ENCODE measurements at regions not wholly inside any gene's neighbourhood (a gene's known extent, or its start where the extent isn't known, plus 50 kb on each side); places are given as distances from the start of the nearest gene placed in this dataset.

DNA sequence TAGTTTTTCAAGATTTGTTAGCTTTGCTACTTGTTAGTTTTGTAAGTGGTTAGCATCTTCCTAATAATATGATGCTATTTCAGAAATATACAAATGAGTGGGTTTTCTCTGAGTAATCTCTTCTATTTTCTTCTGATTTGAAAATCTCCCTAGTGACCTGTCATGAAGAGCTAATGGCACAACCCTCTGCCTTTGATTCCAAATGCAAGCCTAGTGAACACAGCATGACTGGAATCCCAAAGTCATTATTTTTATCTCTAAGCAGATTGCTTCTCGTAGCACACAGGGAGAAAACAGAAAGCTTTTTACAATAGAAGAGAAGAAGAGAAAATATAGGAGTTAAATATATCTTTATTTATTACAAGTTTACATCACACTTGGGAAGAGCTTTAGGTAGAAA lies 295.5 kb downstream of the LRATD1 start:
- peaks cover 0 to 5% (median 0%) of the 10 kb centered on the region in 4 donors for H3K4me1 ChIP-seq
- no peak overlapping the region for H3K27ac ChIP-seq (replicated peaks in 1 of 4)
- no peak overlapping the region for H3K4me3 ChIP-seq
- WGBS: 74% methylated on average over 1 of the region's 1 CpG
- no peak for TF ChIP-seq POLR2A (IDR thresholded peaks at IDR 0.05; ENCODE audit: low read depth)
- no peak for TF ChIP-seq EP300 (IDR thresholded peaks at IDR 0.05)
- TF ChIP-seq, protein P1, sequence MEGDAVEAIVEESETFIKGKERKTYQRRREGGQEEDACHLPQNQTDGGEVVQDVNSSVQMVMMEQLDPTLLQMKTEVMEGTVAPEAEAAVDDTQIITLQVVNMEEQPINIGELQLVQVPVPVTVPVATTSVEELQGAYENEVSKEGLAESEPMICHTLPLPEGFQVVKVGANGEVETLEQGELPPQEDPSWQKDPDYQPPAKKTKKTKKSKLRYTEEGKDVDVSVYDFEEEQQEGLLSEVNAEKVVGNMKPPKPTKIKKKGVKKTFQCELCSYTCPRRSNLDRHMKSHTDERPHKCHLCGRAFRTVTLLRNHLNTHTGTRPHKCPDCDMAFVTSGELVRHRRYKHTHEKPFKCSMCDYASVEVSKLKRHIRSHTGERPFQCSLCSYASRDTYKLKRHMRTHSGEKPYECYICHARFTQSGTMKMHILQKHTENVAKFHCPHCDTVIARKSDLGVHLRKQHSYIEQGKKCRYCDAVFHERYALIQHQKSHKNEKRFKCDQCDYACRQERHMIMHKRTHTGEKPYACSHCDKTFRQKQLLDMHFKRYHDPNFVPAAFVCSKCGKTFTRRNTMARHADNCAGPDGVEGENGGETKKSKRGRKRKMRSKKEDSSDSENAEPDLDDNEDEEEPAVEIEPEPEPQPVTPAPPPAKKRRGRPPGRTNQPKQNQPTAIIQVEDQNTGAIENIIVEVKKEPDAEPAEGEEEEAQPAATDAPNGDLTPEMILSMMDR (IDR thresholded peaks at IDR 0.05): no peak
- TF ChIP-seq POLR2AphosphoS5 (IDR thresholded peaks at IDR 0.05): no peak
- intact Hi-C loops (cut with DNase I): no loop called here
- DNase-seq (ENCODE audit: extremely low spot score): no peak
- no peaks in the 10 kb centered on the region for H3K27me3 ChIP-seq
- H3K36me3 ChIP-seq: no peaks in the 10 kb centered on the region
- H3K9me3 ChIP-seq: no peaks in the 10 kb centered on the region

GRCh38 chr2:14930441-14930840 lies 297.9 kb downstream of the LRATD1 start:
- no peak overlapping the region for H3K4me3 ChIP-seq

DNA sequence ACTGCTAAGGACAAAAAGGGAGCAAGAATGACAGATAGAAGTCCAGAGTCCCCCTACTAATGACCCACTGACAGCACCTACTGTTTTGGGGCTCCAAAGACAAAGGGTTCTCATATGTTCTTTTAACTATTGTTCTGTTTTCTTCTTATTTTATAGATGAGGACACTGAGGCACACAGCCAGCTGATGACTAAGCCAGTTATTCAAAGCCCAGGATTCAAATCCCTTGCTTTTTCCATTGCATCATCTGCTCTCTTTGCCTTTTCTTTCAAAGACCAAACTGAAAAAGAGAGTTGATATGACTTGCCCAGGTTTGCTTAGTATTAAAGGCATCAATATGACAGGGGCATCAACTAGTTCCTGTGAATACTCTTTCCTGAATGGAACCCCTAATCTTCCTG lies 299.8 kb downstream of the LRATD1 start:
- Histone ChIP-seq H3K4me3 (no peak overlapping the region), H3K27ac (replicated peaks in 1 of 4) (no peak overlapping the region), H3K27me3 (no peaks in the 10 kb centered on the region), H3K4me1 (peaks cover 0 to 5% (median 0%) of the 10 kb centered on the region in 4 donors), H3K36me3 (no peaks in the 10 kb centered on the region), H3K9me3 (peaks cover 0 to 3% (median 0%) of the 10 kb centered on the region in 4 donors)
- intact Hi-C loops (cut with DNase I): no loop called here
- no peak for TF ChIP-seq POLR2AphosphoS5 (IDR thresholded peaks at IDR 0.05)
- no peak for DNase-seq (ENCODE audit: extremely low spot score)

More at GRCh38 chr2:14930441-14930840, 297.9 kb downstream of the LRATD1 start:
- no peak for TF ChIP-seq EP300 (IDR thresholded peaks at IDR 0.05)
- no peak for TF ChIP-seq POLR2A (IDR thresholded peaks at IDR 0.05; ENCODE audit: low read depth)
- 100% methylated on average over 2 of the region's 2 CpGs for WGBS
- no peaks in the 10 kb centered on the region for H3K27me3 ChIP-seq
- no peaks in the 10 kb centered on the region for H3K9me3 ChIP-seq
- no peak overlapping the region for H3K27ac ChIP-seq (replicated peaks in 1 of 4)
- H3K4me1 ChIP-seq: peaks cover 0 to 5% (median 0%) of the 10 kb centered on the region in 4 donors
- peak; percentile 10 for DNase-seq (ENCODE audit: extremely low spot score)
- intact Hi-C loops (cut with DNase I): no loop called here
- no peaks in the 10 kb centered on the region for H3K36me3 ChIP-seq

DNA sequence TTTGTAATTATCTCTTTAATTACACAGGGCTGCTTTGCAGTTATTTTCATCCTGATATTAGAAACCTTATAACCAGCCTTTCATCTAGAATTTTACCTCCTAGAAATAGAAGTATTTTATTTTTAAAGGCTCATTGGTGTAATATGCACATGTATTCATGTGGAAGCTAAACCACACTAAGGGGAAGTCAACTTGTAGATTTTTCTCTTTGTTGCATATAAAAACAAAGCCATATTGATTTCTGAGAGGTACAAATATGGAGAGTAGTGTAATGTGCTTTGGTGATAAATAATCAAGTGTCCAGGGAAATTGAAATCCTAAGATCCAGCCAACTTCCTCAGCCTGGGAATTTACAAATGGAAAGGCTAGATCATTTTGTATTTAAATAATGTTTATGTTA lies 301.2 kb downstream of the LRATD1 start:
- TF ChIP-seq, protein P1 (IDR thresholded peaks at IDR 0.05): no peak
- TF ChIP-seq EP300 (IDR thresholded peaks at IDR 0.05): no peak
- TF ChIP-seq POLR2A (IDR thresholded peaks at IDR 0.05; ENCODE audit: low read depth): no peak
- TF ChIP-seq POLR2AphosphoS5 (IDR thresholded peaks at IDR 0.05): no peak
- peaks cover 0 to 5% (median 0%) of the 10 kb centered on the region in 4 donors for H3K4me1 ChIP-seq
- H3K4me3 ChIP-seq: no peak overlapping the region
- no peaks in the 10 kb centered on the region for H3K27me3 ChIP-seq
- DNase-seq (ENCODE audit: extremely low spot score): no peak
- no peaks in the 10 kb centered on the region for H3K36me3 ChIP-seq
- H3K27ac ChIP-seq (replicated peaks in 1 of 4): no peak overlapping the region
- intact Hi-C loops (cut with DNase I): no loop called here
- peaks cover 0 to 9% (median 0%) of the 10 kb centered on the region in 4 donors for H3K9me3 ChIP-seq

GRCh38 chr2:14936426-14936825 lies 303.9 kb downstream of the LRATD1 start:
- intact Hi-C loops (cut with DNase I): no loop called here
- Histone ChIP-seq H3K27me3 (no peaks in the 10 kb centered on the region), H3K27ac (replicated peaks in 1 of 4) (no peak overlapping the region), H3K4me3 (no peak overlapping the region), H3K4me1 (peaks cover 0 to 13% (median 6%) of the 10 kb centered on the region in 4 donors), H3K36me3 (no peaks in the 10 kb centered on the region), H3K9me3 (peaks cover 0 to 12% (median 0%) of the 10 kb centered on the region in 4 donors)
- 79% methylated on average over 3 of the region's 3 CpGs for WGBS
- TF ChIP-seq, protein P1 (IDR thresholded peaks at IDR 0.05): no peak
- TF ChIP-seq EP300 (IDR thresholded peaks at IDR 0.05) (no peak), POLR2A (IDR thresholded peaks at IDR 0.05; ENCODE audit: low read depth) (no peak), POLR2AphosphoS5 (IDR thresholded peaks at IDR 0.05) (no peak)
- peak; percentile 24 for DNase-seq (ENCODE audit: extremely low spot score)

DNA sequence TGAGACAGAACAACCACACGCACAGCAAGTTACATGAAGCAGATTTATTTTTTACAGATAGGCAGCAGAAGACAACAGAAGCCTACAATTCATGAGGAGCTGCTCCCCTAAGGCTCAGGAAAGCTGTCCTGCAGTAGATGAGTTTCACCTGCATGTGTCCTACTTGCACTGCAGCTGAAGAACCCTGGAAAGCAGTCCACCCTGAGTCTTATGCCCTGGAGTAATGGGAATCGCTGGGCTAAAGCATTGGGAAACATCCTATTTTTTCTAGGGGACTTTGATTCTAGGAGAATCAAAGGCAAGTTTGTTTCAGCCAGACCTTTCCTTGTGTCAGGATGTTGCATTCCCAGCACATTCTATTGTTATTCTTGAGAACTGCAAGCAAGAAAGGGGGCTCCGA lies 304.8 kb downstream of the LRATD1 start:
- peak; percentile 45 for DNase-seq (ENCODE audit: extremely low spot score)
- Histone ChIP-seq H3K9me3 (peaks cover 0 to 12% (median 0%) of the 10 kb centered on the region in 4 donors), H3K4me3 (no peak overlapping the region), H3K27ac (replicated peaks in 1 of 4) (no peak overlapping the region), H3K36me3 (no peaks in the 10 kb centered on the region), H3K27me3 (no peaks in the 10 kb centered on the region), H3K4me1 (peaks cover 0 to 12% (median 7%) of the 10 kb centered on the region in 4 donors)
- intact Hi-C loops (cut with DNase I): no loop called here
- TF ChIP-seq POLR2AphosphoS5 (IDR thresholded peaks at IDR 0.05) (no peak), EP300 (IDR thresholded peaks at IDR 0.05) (no peak), POLR2A (IDR thresholded peaks at IDR 0.05; ENCODE audit: low read depth) (no peak)
- TF ChIP-seq, protein P1 (IDR thresholded peaks at IDR 0.05): no peak
- WGBS: 87% methylated on average over 3 of the region's 3 CpGs
